ENCODE measurements at regions not wholly inside any gene's neighbourhood (a gene's known extent, or its start where the extent isn't known, plus 50 kb on each side); places are given as distances from the start of the nearest gene placed in this dataset.

- Histone ChIP-seq H3K36me3 (no peaks in the 10 kb centered on the region), H3K4me1 (no peaks in the 10 kb centered on the region), H3K27ac (no peak overlapping the region), H3K9me3 (no peaks in the 10 kb centered on the region), H3K27me3 (no peaks in the 10 kb centered on the region), H3K4me3 (no peak overlapping the region)
- intact Hi-C loops (cut with DNase I), result no loop called here
- no peak for DNase-seq (ENCODE audit: low spot score in 2 of 2)
- no peak for TF ChIP-seq CTCF (IDR thresholded peaks at IDR 0.05)
Observed at GRCh38 chr7:86592185-86592584, 51.5 kb upstream of the GRM3 start.

- H3K36me3 ChIP-seq, result no peaks in the 10 kb centered on the region
- intact Hi-C loops (cut with DNase I), result no loop called here
Observed at GRCh38 chr7:86574006-86574405, 69.7 kb upstream of the GRM3 start.

DNA sequence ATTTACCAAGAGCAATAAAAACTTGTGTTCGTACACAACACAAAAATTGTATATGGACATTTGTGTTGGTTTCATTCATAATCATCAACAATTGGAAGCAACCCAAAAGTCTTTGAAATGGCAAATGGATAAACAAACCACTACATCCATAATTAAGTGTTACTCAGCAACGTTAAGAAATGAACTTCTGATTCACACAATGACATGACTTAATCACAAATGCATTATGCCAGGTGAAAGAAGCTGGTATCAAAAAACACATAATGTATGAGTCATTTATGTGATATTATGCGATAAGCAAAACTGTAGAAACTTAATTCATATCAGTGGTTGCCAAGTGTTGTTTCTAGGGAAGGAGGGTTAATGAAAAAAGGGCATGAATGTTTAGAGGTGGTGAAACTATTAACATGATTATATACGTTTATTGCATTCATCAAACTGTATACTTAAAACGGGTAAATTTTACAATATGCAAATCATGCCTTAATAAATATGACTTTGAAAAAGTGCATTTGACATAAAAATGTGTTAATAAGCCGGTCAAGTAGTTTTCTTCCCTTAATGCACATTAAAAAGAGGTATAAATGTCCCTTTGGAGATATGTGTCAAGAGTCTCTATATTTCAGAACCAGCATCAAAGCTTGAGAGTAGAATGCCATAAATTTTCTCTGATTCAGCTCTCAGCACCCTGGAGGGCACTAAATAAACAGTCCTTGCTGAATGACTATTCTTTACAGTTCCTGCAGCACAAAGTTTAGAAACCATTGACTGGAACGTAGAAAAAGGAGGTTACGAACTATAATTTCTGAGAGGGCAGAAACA lies 84.8 kb upstream of the GRM3 start:
- Histone ChIP-seq H3K4me3 (no peak overlapping the region), H3K27me3 (no peaks in the 10 kb centered on the region), H3K4me1 (no peaks in the 10 kb centered on the region), H3K9me3 (no peaks in the 10 kb centered on the region), H3K27ac (no peak overlapping the region), H3K36me3 (no peaks in the 10 kb centered on the region)
- intact Hi-C loops (cut with DNase I), result no loop called here
- TF ChIP-seq CTCF (IDR thresholded peaks at IDR 0.05), result no peak
- DNase-seq (ENCODE audit: low spot score in 2 of 2), result no peak

More at GRCh38 chr7:86574006-86574405, 69.7 kb upstream of the GRM3 start:
- no peak overlapping the region for H3K27ac ChIP-seq
- no peaks in the 10 kb centered on the region for H3K9me3 ChIP-seq
- H3K4me1 ChIP-seq, result no peaks in the 10 kb centered on the region
- H3K4me3 ChIP-seq, result no peak overlapping the region
- no peak for TF ChIP-seq CTCF (IDR thresholded peaks at IDR 0.05)
- no peaks in the 10 kb centered on the region for H3K27me3 ChIP-seq
- no peak for DNase-seq (ENCODE audit: low spot score in 2 of 2)

DNA sequence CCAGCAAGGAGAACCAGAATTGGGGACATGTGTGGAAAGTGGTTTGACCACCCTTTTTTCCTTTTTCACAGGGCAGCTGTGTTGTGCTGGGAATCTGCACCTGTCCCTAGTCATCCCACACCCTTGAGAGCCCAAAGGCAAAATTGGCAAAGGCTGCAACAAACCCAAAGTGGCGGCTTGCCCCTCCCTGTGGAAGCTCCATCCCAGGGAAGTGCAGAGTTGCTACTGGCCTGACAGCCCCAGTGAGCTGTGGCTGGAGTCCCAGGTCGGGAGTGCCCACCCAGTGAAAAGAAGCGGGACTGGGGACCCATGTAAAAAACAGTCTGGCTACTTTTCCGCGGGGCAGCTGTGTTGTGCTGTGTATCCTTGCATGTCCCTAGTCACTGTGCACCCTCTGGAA lies 109.1 kb upstream of the GRM3 start:
- no peaks in the 10 kb centered on the region for H3K9me3 ChIP-seq
- no peak for DNase-seq (ENCODE audit: low spot score in 2 of 2)
- H3K4me1 ChIP-seq, result no peaks in the 10 kb centered on the region
- no peak overlapping the region for H3K4me3 ChIP-seq
- intact Hi-C loops (cut with DNase I), result no loop called here
- no peaks in the 10 kb centered on the region for H3K27me3 ChIP-seq
- H3K27ac ChIP-seq, result no peak overlapping the region
- no peaks in the 10 kb centered on the region for H3K36me3 ChIP-seq
- TF ChIP-seq CTCF (IDR thresholded peaks at IDR 0.05), result no peak

- no peak for TF ChIP-seq CTCF (IDR thresholded peaks at IDR 0.05)
- no peaks in the 10 kb centered on the region for H3K27me3 ChIP-seq
- H3K4me3 ChIP-seq, result no peak overlapping the region
- H3K4me1 ChIP-seq, result no peaks in the 10 kb centered on the region
- no peaks in the 10 kb centered on the region for H3K9me3 ChIP-seq
- DNase-seq (ENCODE audit: low spot score in 2 of 2), result no peak
- no peak overlapping the region for H3K27ac ChIP-seq
- H3K36me3 ChIP-seq, result no peaks in the 10 kb centered on the region
- intact Hi-C loops (cut with DNase I), result no loop called here
Observed at GRCh38 chr7:86504229-86504628, 139.5 kb upstream of the GRM3 start.

Measured in ascending aorta (tissue), 2 donors.